GM12872 (cell line): ENCODE measurements at regions not wholly inside any gene's neighbourhood (a gene's known extent, or its start where the extent isn't known, plus 50 kb on each side); places are given as distances from the start of the nearest gene placed in this dataset.

Source experiments
- CTCF ChIP-seq: IDR thresholded peaks from 3 replicates; pipeline ENCODE4 v1.5.1; 2011; ENCODE audit warnings: low read depth, mild to moderate bottlenecking, low read length, moderate library complexity; ENCODE audit not compliant: insufficient read depth

DNA sequence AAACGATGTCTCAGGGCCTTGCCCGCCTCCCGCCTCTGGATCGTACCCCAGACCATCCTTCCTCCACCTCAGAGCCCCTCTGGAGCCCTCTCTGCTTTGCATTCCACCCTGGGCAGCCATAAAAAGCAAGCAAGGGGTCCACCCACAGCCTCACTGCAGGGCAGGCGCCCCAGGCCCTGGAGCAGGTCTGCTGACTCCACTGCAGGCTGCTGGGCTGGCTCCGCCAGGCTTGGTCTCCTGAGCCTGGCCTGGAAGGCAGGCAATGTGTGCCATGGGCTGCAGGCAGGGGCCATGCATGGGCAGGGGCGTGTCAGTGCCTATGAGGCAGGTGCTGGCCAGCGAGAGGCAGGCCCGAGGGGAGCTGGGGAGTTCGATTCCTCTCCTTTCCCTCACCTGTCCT, 186.0 kb downstream of the ANKRD30B start:
- TF ChIP-seq CTCF = no peak

DNA sequence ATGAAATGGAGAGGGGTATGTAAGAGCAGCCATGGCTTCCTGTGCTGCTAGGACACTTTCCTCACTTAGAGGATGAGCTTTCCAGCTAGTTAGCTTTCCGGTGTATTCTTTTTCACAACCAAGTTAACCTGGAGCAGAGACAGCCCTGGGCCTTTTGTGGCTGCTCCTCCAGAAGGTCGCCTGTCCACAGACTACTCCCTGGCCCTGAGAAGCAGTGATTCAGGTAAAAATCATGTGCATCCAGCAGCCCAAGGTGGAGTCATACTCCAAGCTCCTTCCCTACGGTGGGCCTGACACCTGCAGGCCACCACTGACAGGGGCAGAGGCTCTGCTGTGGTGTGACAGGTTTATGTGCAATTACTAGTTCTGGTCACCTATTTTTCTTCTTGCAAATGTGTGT, 187.2 kb downstream of the ANKRD30B start:
- TF ChIP-seq CTCF = no peak

DNA sequence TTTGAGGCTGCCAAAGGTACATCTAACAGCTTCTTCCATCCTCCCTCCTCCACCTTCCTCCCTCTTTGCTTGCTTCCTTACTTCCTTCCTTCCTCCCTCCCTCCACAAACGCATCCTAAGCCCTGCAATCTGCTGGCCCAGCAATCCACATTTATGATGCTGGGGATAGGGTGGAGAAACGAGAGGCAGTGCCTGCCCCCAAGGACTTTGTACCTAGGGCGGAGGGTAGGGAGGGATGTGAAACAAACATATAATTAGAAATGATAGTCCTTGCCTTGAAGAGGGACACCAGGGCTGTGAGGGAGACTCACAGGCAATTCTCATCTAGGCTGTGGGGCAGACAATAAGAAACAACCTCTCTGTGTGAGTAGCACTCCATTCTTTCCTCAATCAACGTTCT, 188.3 kb downstream of the ANKRD30B start:
- TF ChIP-seq CTCF = no peak

- TF ChIP-seq CTCF = no peak
Measured at GRCh38 chr18:14937271-14937670, 189.3 kb downstream of the ANKRD30B start.

- no peak for TF ChIP-seq CTCF
Measured at GRCh38 chr18:14939141-14939540, 191.2 kb downstream of the ANKRD30B start.

DNA sequence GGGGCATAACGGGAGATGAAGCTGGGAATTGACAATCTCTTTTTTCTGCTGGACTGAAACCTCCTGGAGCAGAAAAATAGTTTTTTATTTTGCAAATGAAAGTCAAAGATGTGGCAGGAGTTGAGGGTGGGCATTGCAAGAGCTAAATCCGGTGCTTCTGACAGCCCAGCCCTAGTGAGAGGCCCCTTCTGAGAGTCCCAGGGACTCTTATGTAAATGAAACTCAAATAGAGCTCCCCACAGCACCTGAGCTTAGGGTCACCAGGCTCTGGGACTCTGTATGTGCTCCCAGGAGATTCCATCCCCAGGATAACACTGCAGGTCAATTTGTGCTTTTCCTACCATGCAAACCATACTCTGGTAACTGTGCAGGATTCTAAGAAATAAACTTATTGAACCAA, 192.8 kb downstream of the ANKRD30B start:
- no peak for TF ChIP-seq CTCF

- no peak for TF ChIP-seq CTCF
Measured at GRCh38 chr18:14941256-14941655, 193.3 kb downstream of the ANKRD30B start.

DNA sequence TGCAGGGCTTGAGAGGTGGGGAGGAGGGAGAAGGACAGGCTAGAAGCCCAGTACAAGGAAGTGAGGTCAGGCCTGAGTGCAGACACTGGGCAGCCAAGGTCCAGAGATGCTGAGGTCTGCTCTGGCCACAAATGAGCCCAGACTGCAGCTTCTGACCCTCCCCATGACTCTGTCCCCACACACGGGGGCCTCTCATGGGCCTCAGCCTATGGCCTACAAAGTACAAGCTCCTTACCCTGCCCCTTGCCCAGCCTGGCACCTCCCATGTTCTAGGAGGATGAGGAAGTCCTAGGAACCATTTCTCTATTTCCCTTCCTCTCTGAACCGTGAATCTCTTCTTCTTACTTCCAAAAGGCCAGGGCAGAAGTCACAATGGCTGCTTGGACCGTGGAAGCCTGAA, 193.8 kb downstream of the ANKRD30B start:
- no peak for TF ChIP-seq CTCF
